GM21737 (cell line): ENCODE measurements at regions not wholly inside any gene's neighbourhood (a gene's known extent, or its start where the extent isn't known, plus 50 kb on each side); places are given as distances from the start of the nearest gene placed in this dataset.

Source experiments
- ATAC-seq: cut with Tn5 transposase; IDR thresholded peaks from one replicate; pipeline ENCODE4 v1.9.1; 2021; ENCODE audit warnings: mild to moderate bottlenecking, moderate library complexity; ENCODE audit not compliant: unreplicated experiment

- ATAC-seq = no peak
These were observed 238.3 kb upstream of the MVB12B start for GRCh38 chr9:126088336-126088735.

GRCh38 chr9:126089789-126090188 is 236.8 kb upstream of the MVB12B start:
- no peak for ATAC-seq

- ATAC-seq = no peak
These were observed 232.9 kb upstream of the MVB12B start for GRCh38 chr9:126093771-126094170.

GRCh38 chr9:126095546-126096190 is 231.0 kb upstream of the MVB12B start:
- ATAC-seq = no peak

- ATAC-seq = no peak
These were observed 230.3 kb upstream of the MVB12B start for GRCh38 chr9:126096340-126096739.

GRCh38 chr9:126097679-126098078 is 228.9 kb upstream of the MVB12B start:
- no peak for ATAC-seq

GRCh38 chr9:126106404-126106803 is 220.2 kb upstream of the MVB12B start:
- ATAC-seq = no peak

GRCh38 chr9:126107693-126108092 is 218.9 kb upstream of the MVB12B start:
- ATAC-seq = no peak

GRCh38 chr9:126108240-126108639 is 218.4 kb upstream of the MVB12B start:
- ATAC-seq = no peak

- no peak for ATAC-seq
These were observed 217.1 kb upstream of the MVB12B start for GRCh38 chr9:126109575-126109974.

GRCh38 chr9:126111556-126111955 is 215.1 kb upstream of the MVB12B start:
- no peak for ATAC-seq

- ATAC-seq = no peak
These were observed 214.4 kb upstream of the MVB12B start for GRCh38 chr9:126112135-126112720.

GRCh38 chr9:126113176-126113575 is 213.5 kb upstream of the MVB12B start:
- ATAC-seq = no peak

GRCh38 chr9:126113756-126114408 is 212.7 kb upstream of the MVB12B start:
- no peak for ATAC-seq

GRCh38 chr9:126114409-126114760 is 212.2 kb upstream of the MVB12B start:
- ATAC-seq = no peak

GRCh38 chr9:126114850-126115460 is 211.7 kb upstream of the MVB12B start:
- ATAC-seq = no peak

GRCh38 chr9:126116351-126117157 is 210.1 kb upstream of the MVB12B start:
- no peak for ATAC-seq

- no peak for ATAC-seq
These were observed 209.5 kb upstream of the MVB12B start for GRCh38 chr9:126117158-126117425.

GRCh38 chr9:126117631-126118030 is 209.0 kb upstream of the MVB12B start:
- no peak for ATAC-seq

- ATAC-seq = no peak
These were observed 206.9 kb upstream of the MVB12B start for GRCh38 chr9:126119731-126120130.

GRCh38 chr9:126122901-126123616 is 203.6 kb upstream of the MVB12B start:
- ATAC-seq = no peak
